Osteoblast (primary cell): ENCODE measurements at regions not wholly inside any gene's neighbourhood (a gene's known extent, or its start where the extent isn't known, plus 50 kb on each side); places are given as distances from the start of the nearest gene placed in this dataset.

Experiments used
- DNase-seq: peaks from one replicate; pipeline ENCODE4 v3.0.0; 2011; ENCODE audit warnings: low spot score, mixed read lengths; ENCODE audit not compliant: insufficient read length; ENCODE audit errors: missing footprints
- H2AFZ ChIP-seq: 2 replicates; pipeline ENCODE4 v1.6.0; 2011; ENCODE audit warnings: mild to moderate bottlenecking, low read length
- H3K27ac ChIP-seq: 2 replicates; pipeline ENCODE4 v1.5.1; 2011; ENCODE audit warnings: mild to moderate bottlenecking, low read depth, low read length, moderate library complexity
- H3K27me3 ChIP-seq: 2 replicates; pipeline ENCODE4 v1.6.0; 2012; ENCODE audit warnings: mild to moderate bottlenecking, control low read depth, inconsistent platforms, low read length, moderate library complexity; ENCODE audit not compliant: insufficient read depth
- H3K36me3 ChIP-seq: 2 replicates; pipeline ENCODE4 v1.5.1; 2011; ENCODE audit warnings: mild to moderate bottlenecking, low read length, control low read depth, moderate library complexity; ENCODE audit not compliant: insufficient read depth
- H3K4me1 ChIP-seq: 2 replicates; pipeline ENCODE4 v1.5.1; 2011; ENCODE audit warnings: mild to moderate bottlenecking, low read length, control low read depth, moderate library complexity; ENCODE audit not compliant: insufficient read depth
- H3K4me2 ChIP-seq: 2 replicates; pipeline ENCODE4 v1.6.0; 2011; ENCODE audit warnings: mild to moderate bottlenecking, low read length; ENCODE audit not compliant: insufficient read depth
- H3K4me3 ChIP-seq: fragments of 200-600 bp; sonication (generic); 3 replicates; pipeline ENCODE4 v1.5.1; 2012; ENCODE audit warnings: mild to moderate bottlenecking, low read length, inconsistent platforms; ENCODE audit not compliant: insufficient read depth
- H3K79me2 ChIP-seq: 2 replicates; pipeline ENCODE4 v1.6.0; 2012; ENCODE audit warnings: mild to moderate bottlenecking, low read length, control low read depth, inconsistent platforms; ENCODE audit not compliant: insufficient read depth
- H3K9me3 ChIP-seq: 2 replicates; pipeline ENCODE4 v1.5.1; 2011; ENCODE audit warnings: low read depth, low read length, control low read depth
- H4K20me1 ChIP-seq: 2 replicates; pipeline ENCODE4 v1.6.0; 2012; ENCODE audit warnings: mild to moderate bottlenecking, low read length, control low read depth; ENCODE audit not compliant: insufficient read depth
- CTCF ChIP-seq: IDR thresholded peaks from 2 replicates; pipeline ENCODE4 v1.5.1; 2011; ENCODE audit warnings: mild to moderate bottlenecking, low read depth, low read length, moderate library complexity; ENCODE audit errors: extremely low read depth

GRCh38 chr10:43939389-43939938 is 290.8 kb upstream of the ZNF32 start:
- no peaks in the 10 kb centered on the region for H3K79me2 ChIP-seq

DNA sequence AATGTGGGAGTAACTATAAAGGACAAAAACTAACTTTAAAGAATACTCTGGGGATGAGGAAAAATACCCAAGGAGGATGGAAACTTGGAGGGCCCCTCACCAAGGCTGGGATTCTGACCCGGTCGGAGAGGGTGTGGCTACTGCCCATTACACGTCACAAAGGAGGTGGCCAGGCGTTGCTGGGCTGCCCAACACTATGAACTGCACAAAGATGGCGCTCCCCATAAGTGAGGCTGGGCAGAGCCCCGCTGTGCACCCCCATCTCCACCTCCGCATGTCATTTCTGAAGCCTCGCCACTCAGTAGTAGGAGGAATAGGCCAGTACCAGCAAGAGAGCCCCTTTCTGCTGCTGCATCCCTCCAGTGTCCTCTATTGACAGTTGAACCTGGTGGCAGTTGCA is 290.1 kb upstream of the ZNF32 start:
- Histone ChIP-seq H3K9me3 (peaks cover 3% of the 10 kb centered on the region), H2AFZ (no peak overlapping the region), H3K4me3 (no peak overlapping the region), H3K27me3 (no peaks in the 10 kb centered on the region), H4K20me1 (no peaks in the 10 kb centered on the region), H3K36me3 (no peaks in the 10 kb centered on the region), H3K4me1 (no peaks in the 10 kb centered on the region), H3K79me2 (no peaks in the 10 kb centered on the region), H3K4me2 (no peak overlapping the region), H3K27ac (no peak overlapping the region)
- TF ChIP-seq CTCF = no peak
- no peak for DNase-seq

More at GRCh38 chr10:43939389-43939938, 290.8 kb upstream of the ZNF32 start:
- no peaks in the 10 kb centered on the region for H3K27me3 ChIP-seq
- H3K9me3 ChIP-seq = peaks cover 3% of the 10 kb centered on the region
- H3K4me3 ChIP-seq = no peak overlapping the region
- no peaks in the 10 kb centered on the region for H3K36me3 ChIP-seq
- no peak overlapping the region for H3K27ac ChIP-seq
- no peaks in the 10 kb centered on the region for H4K20me1 ChIP-seq
- no peak for DNase-seq
- no peak for TF ChIP-seq CTCF
- H3K4me1 ChIP-seq = no peaks in the 10 kb centered on the region
- H3K4me2 ChIP-seq = no peak overlapping the region
- H2AFZ ChIP-seq = no peak overlapping the region

DNA sequence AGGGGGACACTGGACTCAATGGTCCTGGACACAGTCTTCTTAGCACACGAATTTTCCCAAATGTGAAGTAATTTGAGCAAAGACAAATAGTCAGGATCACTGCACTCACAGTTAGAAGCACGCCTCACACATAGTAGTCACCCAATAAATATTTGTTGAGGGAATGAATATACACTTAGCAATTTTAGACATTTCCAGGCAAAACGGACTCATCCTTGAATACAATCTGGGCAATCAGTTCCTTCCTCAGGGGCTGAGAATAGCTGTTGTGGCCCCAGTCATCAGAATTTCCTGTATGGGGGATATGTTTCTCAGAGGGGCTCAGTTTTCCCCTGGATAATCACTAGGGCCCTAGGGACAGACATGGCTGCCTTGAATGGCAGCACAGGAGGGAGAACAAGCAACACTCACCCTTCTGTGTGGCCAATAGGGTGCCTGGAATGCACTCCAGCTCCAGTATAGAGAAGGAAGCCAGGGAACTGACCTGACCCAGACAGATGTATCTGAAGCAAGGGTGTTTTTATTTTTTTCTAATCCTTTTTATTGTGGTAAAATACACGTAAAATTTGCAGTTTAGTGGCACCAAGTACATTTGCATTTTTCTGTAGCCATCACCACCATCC is 282.7 kb upstream of the ZNF32 start:
- no peak for TF ChIP-seq CTCF
- peak; percentile 87 for DNase-seq
- Histone ChIP-seq H3K9me3 (peaks cover 3% of the 10 kb centered on the region), H3K79me2 (no peaks in the 10 kb centered on the region), H3K4me1 (peaks cover 23% of the 10 kb centered on the region), H3K27ac (peak overlapping the region; percentile 87), H3K4me2 (peak overlapping the region; percentile 57), H3K27me3 (no peaks in the 10 kb centered on the region), H3K4me3 (no peak overlapping the region), H4K20me1 (no peaks in the 10 kb centered on the region), H3K36me3 (no peaks in the 10 kb centered on the region), H2AFZ (peak overlapping the region; percentile 75)

GRCh38 chr10:43930777-43931176 is 282.1 kb upstream of the ZNF32 start:
- H3K4me3 ChIP-seq = no peak overlapping the region
- DNase-seq = no peak
- no peaks in the 10 kb centered on the region for H3K27me3 ChIP-seq
- H3K4me1 ChIP-seq = peaks cover 23% of the 10 kb centered on the region
- H4K20me1 ChIP-seq = no peaks in the 10 kb centered on the region
- peaks cover 3% of the 10 kb centered on the region for H3K9me3 ChIP-seq
- no peaks in the 10 kb centered on the region for H3K79me2 ChIP-seq
- peak overlapping the region; percentile 57 for H2AFZ ChIP-seq
- H3K36me3 ChIP-seq = no peaks in the 10 kb centered on the region
- peak overlapping the region; percentile 57 for H3K4me2 ChIP-seq
- TF ChIP-seq CTCF = no peak
- peak overlapping the region; percentile 87 for H3K27ac ChIP-seq
